GM12878 (cell line): ENCODE measurements at regions not wholly inside any gene's neighbourhood (a gene's known extent, or its start where the extent isn't known, plus 50 kb on each side); places are given as distances from the start of the nearest gene placed in this dataset.

Experiments used
- ATAC-seq: fragments of 200-7000 bp; cut with Tn5 transposase; 3 replicates; pipeline ENCODE4 v1.9.1; 2020; ENCODE audit warnings: mild to moderate bottlenecking, moderate library complexity
- BruUV-seq: library from RNA; stranded (reverse); fragments of 400-500 nt; replicated peaks from 2 replicates; lab custom pipeline; 2021; lab: Mats Ljungman, UMichigan
- CTCF ChIA-PET: fragments of 300-600 bp; sonication (Branson Sonifier 250); formaldehyde crosslinking; extraction: SDS; loops from one replicate; lab custom pipeline; 2021; ENCODE audit warnings: inconsistent platforms; lab: Yijun Ruan, JAX
- POLR2A ChIA-PET: fragments of 350-600 bp; formaldehyde crosslinking; extraction: SDS; loops from one replicate; lab custom pipeline; 2021; ENCODE audit warnings: inconsistent platforms; lab: Charles Lee
- RAD21 ChIA-PET: fragments of 300-600 bp; sonication (Branson Sonifier 250); formaldehyde crosslinking; loops from one replicate; lab custom pipeline; 2023; ENCODE audit warnings: antibody characterized with exemption; ENCODE audit not compliant: unreplicated experiment; lab: Charles Lee
- SMC1A ChIA-PET: fragments of 300-600 bp; sonication (Branson Sonifier 250); formaldehyde crosslinking; loops from one replicate; lab custom pipeline; 2023; ENCODE audit not compliant: unreplicated experiment, uncharacterized antibody; lab: Charles Lee
- DNase-seq: peaks from one replicate; pipeline ENCODE4 v3.0.0-alpha.2; 2011; ENCODE audit warnings: low read depth, low spot score
- FAIRE-seq: peaks from 3 replicates; lab custom pipeline; 2011; peaks lifted over from hg19 to GRCh38; lab: Jason Lieb, UNC
- H2AFZ ChIP-seq: 2 replicates; pipeline ENCODE4 v1.6.0; 2011; ENCODE audit warnings: low read depth, low read length, control low read depth; ENCODE audit not compliant: control insufficient read depth
- H3K27ac ChIP-seq: 2 replicates; pipeline ENCODE4 v1.5.1; 2011; ENCODE audit warnings: control low read depth; ENCODE audit not compliant: control insufficient read depth, insufficient read depth
- H3K27me3 ChIP-seq, 2 experiments: replicated peaks in 1 of 2; 2 replicates each; pipeline versions ENCODE4 v1.6.0 to v1.6.1; 2011; ENCODE audit warnings: low read length in 1 of 2; ENCODE audit not compliant: control insufficient read depth in 2 of 2, insufficient read depth in 2 of 2
- H3K36me3 ChIP-seq, 2 experiments: 2 replicates each; pipeline ENCODE4 v1.5.1; 2011; ENCODE audit warnings: low read length in 1 of 2; ENCODE audit not compliant: control insufficient read depth in 2 of 2, insufficient read depth in 2 of 2
- H3K4me1 ChIP-seq: 2 replicates; pipeline ENCODE4 v1.6.1; 2011; ENCODE audit warnings: mild to moderate bottlenecking, low read length, moderate library complexity, mixed read lengths; ENCODE audit not compliant: control insufficient read depth, insufficient read depth
- H3K4me2 ChIP-seq: 2 replicates; pipeline ENCODE4 v1.6.0; 2011; ENCODE audit warnings: control low read depth; ENCODE audit not compliant: control insufficient read depth, insufficient read depth
- H3K4me3 ChIP-seq: fragments of 200-600 bp; sonication (generic); 2 replicates; pipeline ENCODE4 v1.5.1; 2016
- H3K79me2 ChIP-seq: 2 replicates; pipeline ENCODE4 v1.6.0; 2011; ENCODE audit warnings: low read length; ENCODE audit not compliant: control insufficient read depth, insufficient read depth
- H3K9ac ChIP-seq: 2 replicates; pipeline ENCODE4 v1.8.0; 2011; ENCODE audit warnings: low read length, control low read depth, mixed read lengths; ENCODE audit not compliant: control insufficient read depth, insufficient read depth
- H3K9me3 ChIP-seq: replicated peaks from 3 replicates; pipeline ENCODE4 v1.5.1; 2011; ENCODE audit warnings: mild to moderate bottlenecking, low read length; ENCODE audit not compliant: control insufficient read depth, insufficient read depth
- H4K20me1 ChIP-seq: 2 replicates; pipeline ENCODE4 v1.6.0; 2011; ENCODE audit not compliant: control insufficient read depth, insufficient read depth
- CBFB ChIP-seq: IDR thresholded peaks from 2 replicates; pipeline ENCODE4 v1.6.1; 2016; ENCODE audit warnings: antibody characterized with exemption, low read depth
- E2F8 ChIP-seq: fragments of 450-650 bp; IDR thresholded peaks from 2 replicates; pipeline ENCODE4 v1.6.1; 2018; ENCODE audit warnings: mild to moderate bottlenecking, low read depth, moderate library complexity; ENCODE audit not compliant: partially characterized antibody
- EGR1 ChIP-seq, 2 experiments: IDR thresholded peaks; 1 replicate in 1 of 2; 2 replicates in 1 of 2; pipeline ENCODE4 v1.6.1; 2011 to 2012; ENCODE audit warnings: low read depth in 2 of 2, low read length in 2 of 2, borderline replicate concordance in 1 of 2, mild to moderate bottlenecking in 1 of 2, moderate library complexity in 1 of 2
- EP300 ChIP-seq, 2 experiments: fragments of 150-350 bp in 1 of 2; IDR thresholded peaks; 2 replicates each; pipeline ENCODE4 v1.6.1; 2011 to 2012; ENCODE audit warnings: low read depth in 2 of 2, low read length in 2 of 2, borderline replicate concordance in 1 of 2, improper control_type of control experiment in 1 of 2, inconsistent platforms in 1 of 2; ENCODE audit not compliant: control insufficient read depth in 1 of 2
- MAX ChIP-seq: IDR thresholded peaks from 2 replicates; pipeline ENCODE4 v1.6.1; 2012; ENCODE audit warnings: low read depth, low read length, improper control_type of control experiment
- MTA3 ChIP-seq: IDR thresholded peaks from 2 replicates; pipeline ENCODE4 v1.6.1; 2012; ENCODE audit warnings: low read length, inconsistent platforms, borderline replicate concordance
- NR2C1 ChIP-seq: fragments of 450-650 bp; IDR thresholded peaks from 2 replicates; pipeline ENCODE4 v1.6.1; 2017; ENCODE audit warnings: antibody characterized with exemption, mild to moderate bottlenecking, moderate library complexity
- NRF1 ChIP-seq: conservative IDR thresholded peaks from 2 replicates; pipeline ENCODE4 v1.6.1; 2011; ENCODE audit warnings: mild to moderate bottlenecking, low read depth, low read length, improper control_type of control experiment
- PML ChIP-seq: IDR thresholded peaks from 2 replicates; pipeline ENCODE4 v1.6.1; 2012; ENCODE audit warnings: low read length, inconsistent platforms
- RAD21 ChIP-seq: IDR thresholded peaks from 2 replicates; pipeline ENCODE4 v1.6.1; 2011; ENCODE audit warnings: mild to moderate bottlenecking, low read depth, low read length, moderate library complexity; ENCODE audit not compliant: insufficient read depth
- RB1 ChIP-seq: fragments of 450-650 bp; formaldehyde crosslinking; IDR thresholded peaks from 2 replicates; pipeline ENCODE4 v1.6.1; 2017; ENCODE audit warnings: mild to moderate bottlenecking, borderline replicate concordance
- RCOR1 ChIP-seq: conservative IDR thresholded peaks from 2 replicates; pipeline ENCODE4 v1.6.1; 2012; ENCODE audit warnings: low read depth, low read length, improper control_type of control experiment
- SIX5 ChIP-seq: IDR thresholded peaks from 2 replicates; pipeline ENCODE4 v1.6.1; 2011; ENCODE audit warnings: mild to moderate bottlenecking, low read depth, low read length, moderate library complexity; ENCODE audit not compliant: severe bottlenecking
- SUZ12 ChIP-seq: fragments of 200-600 bp; sonication (generic); IDR thresholded peaks from one replicate; pipeline ENCODE4 v1.6.1; 2018; ENCODE audit warnings: antibody characterized with exemption, mild to moderate bottlenecking; ENCODE audit not compliant: unreplicated experiment
- TARDBP ChIP-seq: IDR thresholded peaks from 2 replicates; pipeline ENCODE4 v1.6.1; 2016; ENCODE audit warnings: borderline replicate concordance
- TCF12 ChIP-seq: IDR thresholded peaks from 2 replicates; pipeline ENCODE4 v1.6.1; 2011; ENCODE audit warnings: low read depth, mild to moderate bottlenecking, low read length
- TCF3 ChIP-seq: IDR thresholded peaks from 2 replicates; pipeline ENCODE4 v1.6.1; 2012; ENCODE audit warnings: low read depth, mild to moderate bottlenecking, low read length, borderline replicate concordance; ENCODE audit not compliant: insufficient read depth
- ZNF217 ChIP-seq: fragments of 450-650 bp; IDR thresholded peaks from 2 replicates; pipeline ENCODE4 v1.6.1; 2017; ENCODE audit warnings: antibody characterized with exemption, mild to moderate bottlenecking
- ZNF274 ChIP-seq: IDR thresholded peaks from one replicate; pipeline ENCODE4 v1.8.0; 2011; ENCODE audit not compliant: insufficient read length, insufficient read depth
- ZNF592 ChIP-seq: fragments of 450-650 bp; IDR thresholded peaks from 2 replicates; pipeline ENCODE4 v1.6.1; 2017; ENCODE audit warnings: mild to moderate bottlenecking, moderate library complexity
- WGBS: methylation state at CpG from one replicate; pipeline ENCODE4 v1.1.6; 2016; ENCODE audit warnings: low lambda C conversion rate; ENCODE audit not compliant: insufficient replicate concordance, insufficient coverage; ENCODE audit errors: missing lambda C conversion rate; 5-methylcytosine and 5-hydroxymethylcytosine counted together
- in situ Hi-C: fragments of 300-500 bp; cut with MboI; formaldehyde crosslinking; loops from 9 replicates; pipeline ENCODE4 v1.14.3; 2018; ENCODE audit warnings: mixed read lengths
- intact Hi-C: fragments of 100-400 bp; cut with micrococcal nuclease; formaldehyde crosslinking; loops from one replicate; pipeline ENCODE4 v1.14.2; 2022; ENCODE audit not compliant: unreplicated experiment

GRCh38 chr12:28127455-28127854 lies 62.8 kb upstream of the CCDC91 start:
- CTCF ChIA-PET, result interaction anchor here (1.0 kb wide), 1 partner anchor 15 kb away, joined by 3 read pairs; no protein-coding TSS in a partner anchor
- no peak for ATAC-seq

More at GRCh38 chr12:28127455-28127854, 62.8 kb upstream of the CCDC91 start:
- H3K27me3 ChIP-seq, result no peaks in the 10 kb centered on the region
- intact Hi-C loops (no loop called here), in situ Hi-C loops (no loop called here)
- WGBS, result 55% methylated on average over 3 of the region's 3 CpGs
- no peaks in the 10 kb centered on the region for H3K4me1 ChIP-seq
- no peak overlapping the region for H3K27ac ChIP-seq
- FAIRE-seq, result no peak
- no peaks in the 10 kb centered on the region for H4K20me1 ChIP-seq
- no peaks in the 10 kb centered on the region for H3K36me3 ChIP-seq
- no peak for TF ChIP-seq ZNF217
- no peak for TF ChIP-seq E2F8
- no peak for TF ChIP-seq TCF3
- no peak for TF ChIP-seq NRF1
- TF ChIP-seq NR2C1, result no peak
- no peak for TF ChIP-seq ZNF592
- no peak for TF ChIP-seq TARDBP
- TF ChIP-seq MTA3, result no peak
- TF ChIP-seq EP300 (IDR thresholded peaks at IDR 0.05; ENCODE audit: borderline replicate concordance in 1 of 2, control insufficient read depth in 1 of 2, low read depth in 2 of 2, low read length in 2 of 2), result no peak
- no peak for TF ChIP-seq MAX
- no peak for TF ChIP-seq RB1
- TF ChIP-seq ZNF274, result no peak
- no peak for TF ChIP-seq TCF12
- no peak for TF ChIP-seq SIX5
- no peak for TF ChIP-seq RCOR1
- TF ChIP-seq SUZ12, result no peak
- TF ChIP-seq CBFB, result no peak
- TF ChIP-seq EGR1 (IDR thresholded peaks at IDR 0.05; ENCODE audit: borderline replicate concordance in 1 of 2, low read depth in 2 of 2, low read length in 2 of 2), result no peak
- TF ChIP-seq PML, result no peak
- no peak for TF ChIP-seq RAD21
- TF ChIP-seq, all 136 proteins: peak for 0
- Histone ChIP-seq H2AFZ (no peak overlapping the region), H3K4me3 (no peak overlapping the region), H3K79me2 (no peaks in the 10 kb centered on the region), H3K4me2 (no peak overlapping the region), H3K9ac (no peak overlapping the region), H3K9me3 (no peaks in the 10 kb centered on the region)
- ChIA-PET RAD21 (no interaction called here), POLR2A (no interaction called here), SMC1A (no interaction called here)
- DNase-seq, result no peak
- BruUV-seq, result no TSS peak
